CD4-positive, alpha-beta T cell treated with Interleukin-21 for 1 hour (primary cell): ENCODE measurements at regions not wholly inside any gene's neighbourhood (a gene's known extent, or its start where the extent isn't known, plus 50 kb on each side); places are given as distances from the start of the nearest gene placed in this dataset.
"Not testable (repeated sequence)": the region's sequence is repeated elsewhere in the genome, so short reads cannot be mapped to it uniquely, and the experiment has no call there.

ENCODE experiments used
- DNase-seq: peaks from one replicate; pipeline ENCODE4 v3.0.0-alpha.2; 2020

- not testable (repeated sequence) for DNase-seq
Observed at GRCh38 chr4:57300300-57300699, 190.1 kb upstream of the IGFBP7 start.

GRCh38 chr4:57291911-57292310, 181.7 kb upstream of the IGFBP7 start:
- no peak for DNase-seq

GRCh38 chr4:57287687-57288604, 177.8 kb upstream of the IGFBP7 start:
- DNase-seq: no peak

- DNase-seq: no peak
Observed at GRCh38 chr4:57282933-57283310, 172.7 kb upstream of the IGFBP7 start.

GRCh38 chr4:57280481-57280880, 170.3 kb upstream of the IGFBP7 start:
- DNase-seq: no peak

- no peak for DNase-seq
Observed at GRCh38 chr4:57278780-57279179, 168.6 kb upstream of the IGFBP7 start.

- no peak for DNase-seq
Observed at GRCh38 chr4:57274082-57274481, 163.9 kb upstream of the IGFBP7 start.

GRCh38 chr4:57270346-57270745, 160.2 kb upstream of the IGFBP7 start:
- no peak for DNase-seq

GRCh38 chr4:57265831-57266582, 155.8 kb upstream of the IGFBP7 start:
- no peak for DNase-seq

GRCh38 chr4:57254754-57255153, 144.6 kb upstream of the IGFBP7 start:
- DNase-seq: no peak

GRCh38 chr4:57249083-57249482, 138.9 kb upstream of the IGFBP7 start:
- no peak for DNase-seq

- no peak for DNase-seq
Observed at GRCh38 chr4:57243076-57243475, 132.9 kb upstream of the IGFBP7 start.

- DNase-seq: no peak
Observed at GRCh38 chr4:57234252-57234775, 124.1 kb upstream of the IGFBP7 start.

- DNase-seq: no peak
Observed at GRCh38 chr4:57233386-57233785, 123.2 kb upstream of the IGFBP7 start.

GRCh38 chr4:57231781-57232180, 121.6 kb upstream of the IGFBP7 start:
- no peak for DNase-seq

GRCh38 chr4:57220734-57221133, 110.5 kb upstream of the IGFBP7 start:
- no peak for DNase-seq

- DNase-seq: no peak
Observed at GRCh38 chr4:57220172-57220571, 110.0 kb upstream of the IGFBP7 start.

GRCh38 chr4:57219431-57219830, 109.2 kb upstream of the IGFBP7 start:
- no peak for DNase-seq

- DNase-seq: no peak
Observed at GRCh38 chr4:57214654-57215411, 104.6 kb upstream of the IGFBP7 start.

GRCh38 chr4:57211131-57211530, 100.9 kb upstream of the IGFBP7 start:
- no peak for DNase-seq

GRCh38 chr4:57206172-57206571, 96.0 kb upstream of the IGFBP7 start:
- DNase-seq: no peak

- no peak for DNase-seq
Observed at GRCh38 chr4:57205580-57205979, 95.4 kb upstream of the IGFBP7 start.

GRCh38 chr4:57200799-57201327, 90.7 kb upstream of the IGFBP7 start:
- DNase-seq: no peak
